ENCODE measurements at regions not wholly inside any gene's neighbourhood (a gene's known extent, or its start where the extent isn't known, plus 50 kb on each side); places are given as distances from the start of the nearest gene placed in this dataset.

- no peak overlapping the region for H3T11ph ChIP-seq (ENCODE audit: low read length)
- H3K4me3 Mint-ChIP-seq, result no peak overlapping the region
- H3K9me3 ChIP-seq (ENCODE audit: control insufficient read depth, low read depth, low read length), result no peaks in the 10 kb centered on the region
- no peak overlapping the region for H4K91ac ChIP-seq (ENCODE audit: insufficient read length, low read depth, low read length)
- H3K23me2 ChIP-seq (ENCODE audit: insufficient read length, low read depth, low read length, poor library complexity, severe bottlenecking), result no peaks in the 10 kb centered on the region
- H3K4me1 ChIP-seq (ENCODE audit: insufficient read depth, low read length), result no peaks in the 10 kb centered on the region
- H3K4me1 Mint-ChIP-seq, result peaks cover 0 to 4% of the 10 kb centered on the region in 2 experiments; a peak in 2 of 4 replicates
- H3K27me3 Mint-ChIP-seq (ENCODE audit: low read depth), result no peaks in the 10 kb centered on the region; the same call in 1 of the 2 replicates
- no peak overlapping the region for H4K8ac ChIP-seq (replicated peaks; ENCODE audit: insufficient read length, low read depth, low read length)
- no peaks in the 10 kb centered on the region for H3K79me1 ChIP-seq (ENCODE audit: insufficient read depth, low read depth, low read length, poor library complexity, severe bottlenecking)
- H4K5ac ChIP-seq (ENCODE audit: insufficient read length, low read depth, low read length), result no peak overlapping the region
- no peak overlapping the region for H3K4ac ChIP-seq (ENCODE audit: low read depth, low read length)
- H3K36me3 Mint-ChIP-seq (ENCODE audit: insufficient read depth in 1 of 3, low read depth in 3 of 3), result no peaks in the 10 kb centered on the region; a peak in 1 of 7 replicates
- H3K27ac Mint-ChIP-seq, result no peak overlapping the region
- H3K9ac ChIP-seq (ENCODE audit: extremely low read depth, insufficient read length, low read length), result no peak overlapping the region
- H2BK12ac ChIP-seq (ENCODE audit: insufficient read length, low read depth, low read length), result no peak overlapping the region
- H3K27me3 ChIP-seq (ENCODE audit: insufficient read depth, low read length), result no peaks in the 10 kb centered on the region
- WGBS (ENCODE audit: extremely low coverage, insufficient read length, low lambda C conversion rate), result no CpG with 5 or more reads among the region's 1 CpG
- no peaks in the 10 kb centered on the region for H4K20me1 ChIP-seq (ENCODE audit: control insufficient read depth, insufficient read depth, insufficient read length)
- H3K79me2 ChIP-seq (ENCODE audit: insufficient read depth, low read length), result no peaks in the 10 kb centered on the region
- H3K9me3 Mint-ChIP-seq, result no peaks in the 10 kb centered on the region; a peak in 1 of 5 replicates
- no peak overlapping the region for H3K18ac ChIP-seq (ENCODE audit: insufficient read length, low read depth, low read length)
- no peak overlapping the region for H2AK5ac ChIP-seq (ENCODE audit: insufficient read length, low read length)
- no peak overlapping the region for H2BK15ac ChIP-seq (ENCODE audit: low read depth, low read length)
- no peak overlapping the region for H2BK5ac ChIP-seq (ENCODE audit: insufficient read length, low read length)
- no peak overlapping the region for H3K14ac ChIP-seq (ENCODE audit: insufficient read depth, low read length)
- H3K27ac ChIP-seq (ENCODE audit: insufficient read length, low read depth, low read length), result no peak overlapping the region
- H3K4me2 ChIP-seq (ENCODE audit: insufficient read depth, insufficient read length, low read length), result no peak overlapping the region
- no peak overlapping the region for H3K23ac ChIP-seq (ENCODE audit: insufficient read length, low read depth, low read length)
- no peak for TF ChIP-seq CTCF (conservative IDR thresholded peaks at IDR 0.05)
- H3K56ac ChIP-seq (ENCODE audit: insufficient read length, low read depth, low read length), result no peak overlapping the region
- no peak overlapping the region for H2BK120ac ChIP-seq (ENCODE audit: low read depth, low read length, poor library complexity, severe bottlenecking)
- no peak overlapping the region for H2BK20ac ChIP-seq (ENCODE audit: low read depth, low read length, poor library complexity, severe bottlenecking)
- H2AFZ ChIP-seq (ENCODE audit: low read length), result no peak overlapping the region
- DNase-seq, result no peak
Observed at GRCh38 chr5:67255881-67256280, 59.3 kb upstream of the CD180 start.
